Cerebellar cortex (tissue), 1 donor: ENCODE measurements at regions not wholly inside any gene's neighbourhood (a gene's known extent, or its start where the extent isn't known, plus 50 kb on each side); places are given as distances from the start of the nearest gene placed in this dataset.
A peak's percentile ranks its signal among the peaks of the same experiment; 100 is the strongest.

Source experiments
- DNase-seq: peaks from one replicate; pipeline ENCODE4 v3.0.0-alpha.2; 2015; ENCODE audit warnings: low spot score

DNA sequence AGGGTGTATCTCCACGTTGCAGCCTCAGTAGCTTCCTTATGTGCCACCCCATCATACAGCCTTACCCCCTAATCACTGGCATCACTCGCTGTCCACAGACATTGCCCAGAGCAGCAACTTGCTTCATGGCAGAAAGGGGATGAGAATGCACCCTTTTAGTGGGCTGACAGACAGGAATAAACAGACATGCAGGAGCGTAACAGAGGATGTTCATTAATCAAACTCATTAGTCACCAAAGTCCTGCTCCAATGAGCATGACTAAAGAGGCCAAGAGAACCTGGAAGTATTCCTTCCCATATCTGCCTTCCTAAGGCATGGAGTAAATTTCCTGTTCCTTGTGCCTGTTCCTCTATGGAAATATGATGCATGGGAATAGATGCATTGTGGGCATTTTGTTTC lies 197.0 kb downstream of the PHLDA1 start:
- DNase-seq = no peak

DNA sequence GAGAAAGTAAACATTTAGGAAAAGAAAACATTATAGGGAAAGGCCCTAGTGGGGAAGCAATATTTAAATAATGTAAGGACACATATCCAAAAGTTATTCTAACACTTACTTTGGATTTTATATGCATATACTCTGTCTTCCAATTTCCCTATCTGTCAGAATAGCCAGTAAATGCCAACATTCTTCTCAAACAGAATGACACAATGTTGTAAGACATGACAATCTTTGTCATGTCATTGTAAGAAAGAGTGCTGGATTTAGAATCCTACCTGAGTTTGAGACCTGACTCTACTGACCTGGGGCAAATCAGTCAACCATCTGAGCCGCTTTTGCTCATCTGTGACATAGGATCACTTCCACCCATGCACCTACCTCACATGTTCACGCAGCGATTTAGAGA lies 198.3 kb downstream of the PHLDA1 start:
- DNase-seq = no peak

- DNase-seq = no peak
These were observed 200.2 kb downstream of the PHLDA1 start for GRCh38 chr12:75831402-75831801.

DNA sequence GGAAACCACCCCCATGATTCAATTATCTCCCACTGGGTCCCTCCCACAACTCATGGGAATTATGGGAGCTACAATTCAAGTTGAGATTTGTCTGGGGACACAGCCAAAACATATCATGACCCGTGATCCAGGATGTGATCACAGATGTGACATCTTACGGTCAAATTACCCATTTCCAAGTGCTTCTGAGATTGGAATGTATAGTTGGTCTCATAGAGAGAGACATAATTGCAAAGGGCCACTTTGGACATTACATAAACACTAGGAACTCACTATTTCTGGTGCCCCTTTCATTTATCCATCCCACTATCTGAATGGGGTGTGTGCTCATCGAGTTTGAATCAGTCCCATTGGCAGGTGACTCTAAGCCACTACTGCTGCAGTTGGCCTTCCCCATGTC lies 204.5 kb downstream of the PHLDA1 start:
- DNase-seq = no peak

DNA sequence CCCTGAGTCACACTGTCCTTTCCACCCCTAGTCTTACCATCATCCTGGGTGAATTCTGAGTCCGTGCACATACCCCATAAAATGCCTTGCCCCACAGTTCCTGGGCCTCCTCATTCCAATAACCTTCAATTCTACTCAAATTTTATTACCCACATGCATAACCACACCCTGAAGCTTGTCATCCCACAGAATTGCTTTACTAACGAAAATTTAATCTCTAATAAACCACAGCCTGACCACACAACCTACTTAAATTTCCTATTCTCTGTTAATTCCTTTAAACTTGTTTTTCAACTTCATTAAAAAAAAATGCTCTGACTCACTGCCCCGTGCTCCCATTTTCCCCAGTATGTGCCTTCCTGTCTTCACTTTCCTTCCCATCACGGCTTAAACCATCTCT lies 205.9 kb downstream of the PHLDA1 start:
- DNase-seq = no peak

- no peak for DNase-seq
These were observed 208.1 kb downstream of the PHLDA1 start for GRCh38 chr12:75823475-75823874.

- DNase-seq = no peak
These were observed 209.2 kb downstream of the PHLDA1 start for GRCh38 chr12:75822416-75822815.

GRCh38 chr12:75820848-75821578 lies 210.6 kb downstream of the PHLDA1 start:
- no peak for DNase-seq

- peak; percentile 5 for DNase-seq
These were observed 211.5 kb downstream of the PHLDA1 start for GRCh38 chr12:75820071-75820470.

DNA sequence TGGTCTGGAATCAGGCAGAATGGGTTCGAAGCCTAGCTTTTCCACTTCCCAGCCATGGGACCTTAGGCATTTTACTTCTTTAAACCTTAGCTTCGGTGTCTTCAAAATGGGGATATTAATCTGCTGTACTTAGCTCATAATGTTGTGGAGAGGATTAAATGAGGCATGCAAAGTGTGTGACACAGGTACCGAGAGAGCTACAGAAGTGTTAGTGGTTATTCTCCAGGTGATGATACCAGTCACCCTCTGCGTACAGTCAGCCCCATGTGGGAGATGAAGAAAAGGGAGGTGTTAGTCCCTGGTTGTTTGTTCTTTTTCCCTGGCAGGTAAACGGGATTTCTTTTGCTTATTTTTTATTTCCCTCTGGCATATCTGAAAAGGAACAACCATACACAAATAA lies 212.1 kb downstream of the PHLDA1 start:
- no peak for DNase-seq

DNA sequence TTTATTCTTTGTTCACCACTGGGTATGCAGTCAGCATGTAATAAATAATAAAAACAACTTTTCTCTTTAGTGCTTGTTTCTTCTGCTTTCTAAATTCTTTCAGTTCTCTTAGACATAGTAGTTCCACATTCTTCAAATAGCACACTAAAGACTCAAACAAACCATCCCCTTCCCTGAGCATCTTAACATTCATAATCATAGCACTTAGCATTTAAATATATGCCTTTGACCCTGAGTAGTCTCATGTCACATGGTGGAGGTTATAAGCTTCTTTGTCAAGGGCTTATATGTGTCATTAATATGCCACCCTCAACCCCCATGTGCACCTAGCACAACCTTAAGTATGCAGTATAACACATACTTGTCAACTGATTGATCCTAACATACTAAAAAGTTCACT lies 212.7 kb downstream of the PHLDA1 start:
- DNase-seq = no peak

GRCh38 chr12:75816897-75817296 lies 214.7 kb downstream of the PHLDA1 start:
- DNase-seq = no peak

DNA sequence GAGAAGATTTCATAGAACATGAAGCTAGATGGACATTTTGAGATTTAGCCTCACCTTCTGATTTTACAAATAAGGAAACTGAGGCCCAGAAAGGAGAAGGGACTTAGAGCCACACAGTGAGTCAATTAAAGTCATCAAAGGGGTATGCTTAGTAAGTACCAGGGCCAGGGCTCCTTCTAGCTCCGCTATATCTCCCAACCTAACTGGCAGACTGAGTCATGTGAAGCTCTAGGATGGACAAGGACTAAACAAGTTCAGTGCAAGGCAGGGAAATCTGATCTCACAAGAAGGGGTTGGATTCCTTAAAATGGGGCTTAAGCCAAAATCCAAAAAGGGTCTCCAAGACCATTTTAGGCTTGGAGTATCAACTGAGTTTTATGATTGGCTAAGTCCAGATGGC lies 215.8 kb downstream of the PHLDA1 start:
- DNase-seq = no peak

DNA sequence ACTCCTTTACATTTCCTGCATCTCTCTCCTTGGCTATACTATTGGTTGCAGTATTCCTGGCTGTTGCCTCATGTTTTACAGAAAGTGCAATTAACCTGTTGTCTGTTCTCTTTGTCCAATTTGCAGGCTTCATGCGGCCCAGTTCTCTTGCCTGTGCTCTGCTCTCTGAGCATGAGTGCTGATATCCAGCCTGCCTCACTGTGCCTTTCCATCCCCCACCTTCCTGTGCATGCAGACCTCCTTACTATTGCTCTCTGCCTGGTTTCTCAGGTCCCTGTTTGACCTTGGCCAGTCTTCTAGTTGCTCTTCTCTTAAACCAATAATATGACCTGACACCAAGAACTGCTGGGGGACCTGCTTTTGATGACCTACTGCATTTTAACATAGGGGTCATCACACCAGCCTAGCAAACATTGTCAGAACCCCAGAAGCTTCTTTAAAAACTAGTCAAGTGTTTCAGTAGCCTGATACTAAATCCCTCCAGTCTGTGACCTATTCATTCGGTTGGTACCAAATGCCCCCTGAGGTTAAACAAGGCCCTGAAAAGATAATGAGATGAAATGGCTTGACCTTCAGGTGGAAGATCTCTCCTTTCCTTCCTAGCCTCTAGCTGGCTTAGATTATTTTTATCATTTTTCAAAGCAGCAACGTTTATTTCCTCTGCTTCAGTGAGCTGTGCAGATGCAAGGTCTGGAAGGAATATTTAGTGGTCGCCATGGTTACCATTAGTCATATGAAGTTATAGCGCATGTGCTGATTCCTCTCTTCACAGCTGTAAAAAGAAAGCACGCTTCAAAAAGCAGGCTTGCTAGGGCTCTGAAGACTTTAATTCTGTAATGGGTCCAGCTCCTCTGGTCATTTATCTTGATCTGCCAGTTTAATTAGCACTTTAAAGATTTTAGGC lies 216.5 kb downstream of the PHLDA1 start:
- no peak for DNase-seq

- DNase-seq = no peak
These were observed 218.5 kb downstream of the PHLDA1 start for GRCh38 chr12:75813072-75813471.

DNA sequence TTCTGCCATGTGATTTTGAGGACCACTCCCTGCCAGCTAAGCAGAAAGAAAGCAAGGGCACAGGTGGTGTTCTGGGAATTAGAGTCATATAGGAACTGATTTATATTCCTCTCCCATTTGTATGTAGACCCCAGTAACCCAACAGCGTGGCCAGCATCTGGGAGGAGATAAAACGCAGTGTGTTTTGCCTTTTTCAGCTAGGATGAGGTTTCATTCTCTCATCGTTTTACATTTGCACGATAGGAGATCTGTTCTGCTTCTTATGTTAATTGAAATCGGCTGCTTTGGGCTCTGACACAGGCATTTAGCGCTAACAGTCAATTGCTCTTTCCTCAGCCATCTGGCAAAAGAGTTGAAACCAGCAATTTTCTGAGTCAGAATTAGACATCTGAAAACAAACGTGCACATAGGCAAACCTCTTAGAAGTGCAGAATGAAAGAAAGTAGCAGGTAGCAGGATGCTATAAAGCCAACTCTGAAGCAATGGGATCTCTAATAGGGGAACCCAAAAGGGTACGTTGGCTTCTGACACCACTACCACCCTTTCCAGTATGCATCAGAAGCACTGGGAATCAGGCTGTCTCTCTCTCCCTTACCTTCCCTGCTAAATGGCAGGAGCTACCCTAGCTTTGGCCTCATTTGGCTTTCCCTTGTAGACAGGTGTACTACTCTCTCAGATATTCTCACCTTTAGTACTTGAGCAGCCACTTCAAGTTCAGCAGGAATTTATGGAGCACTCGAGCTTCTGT lies 219.1 kb downstream of the PHLDA1 start:
- DNase-seq = peak; percentile 39

- no peak for DNase-seq
These were observed 221.8 kb downstream of the PHLDA1 start for GRCh38 chr12:75809746-75810145.

GRCh38 chr12:75807494-75807893 lies 224.1 kb downstream of the PHLDA1 start:
- DNase-seq = no peak

DNA sequence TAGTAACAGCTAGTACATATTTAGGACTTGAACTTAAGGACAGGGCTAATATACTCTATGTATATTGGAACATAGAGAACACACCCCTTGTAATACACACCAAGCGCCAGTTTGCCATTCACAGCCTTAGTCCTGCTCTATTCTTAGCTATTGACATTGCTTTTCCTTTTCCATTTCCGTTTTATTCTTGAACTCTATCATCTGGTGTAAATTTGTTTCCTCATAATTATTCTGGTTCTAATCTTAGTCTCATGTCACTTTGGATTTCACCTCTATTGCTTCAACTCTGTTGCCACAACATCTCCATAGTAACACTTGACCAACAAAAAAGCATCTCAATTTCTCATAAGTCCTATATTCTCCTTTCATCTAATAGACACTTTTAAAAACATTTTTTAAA lies 225.7 kb downstream of the PHLDA1 start:
- no peak for DNase-seq

DNA sequence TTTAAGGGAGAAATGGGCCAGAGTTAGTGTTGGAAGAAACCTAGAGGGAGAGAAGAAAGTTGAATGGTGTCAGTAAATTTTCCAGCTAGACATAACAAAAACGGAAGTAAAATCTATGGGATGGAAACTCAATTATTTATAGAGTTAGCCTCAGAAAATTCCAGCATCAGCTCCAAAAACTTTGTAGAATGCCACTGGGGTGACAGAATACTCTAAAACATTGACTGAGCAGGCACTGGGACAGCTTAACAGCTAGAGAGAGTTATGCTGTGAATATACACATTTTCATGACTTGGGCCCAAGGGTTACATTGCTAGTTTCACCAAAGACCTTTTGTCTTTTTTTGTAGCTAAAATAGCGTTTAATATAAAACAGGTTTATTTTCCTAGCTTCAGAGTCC lies 226.3 kb downstream of the PHLDA1 start:
- no peak for DNase-seq

DNA sequence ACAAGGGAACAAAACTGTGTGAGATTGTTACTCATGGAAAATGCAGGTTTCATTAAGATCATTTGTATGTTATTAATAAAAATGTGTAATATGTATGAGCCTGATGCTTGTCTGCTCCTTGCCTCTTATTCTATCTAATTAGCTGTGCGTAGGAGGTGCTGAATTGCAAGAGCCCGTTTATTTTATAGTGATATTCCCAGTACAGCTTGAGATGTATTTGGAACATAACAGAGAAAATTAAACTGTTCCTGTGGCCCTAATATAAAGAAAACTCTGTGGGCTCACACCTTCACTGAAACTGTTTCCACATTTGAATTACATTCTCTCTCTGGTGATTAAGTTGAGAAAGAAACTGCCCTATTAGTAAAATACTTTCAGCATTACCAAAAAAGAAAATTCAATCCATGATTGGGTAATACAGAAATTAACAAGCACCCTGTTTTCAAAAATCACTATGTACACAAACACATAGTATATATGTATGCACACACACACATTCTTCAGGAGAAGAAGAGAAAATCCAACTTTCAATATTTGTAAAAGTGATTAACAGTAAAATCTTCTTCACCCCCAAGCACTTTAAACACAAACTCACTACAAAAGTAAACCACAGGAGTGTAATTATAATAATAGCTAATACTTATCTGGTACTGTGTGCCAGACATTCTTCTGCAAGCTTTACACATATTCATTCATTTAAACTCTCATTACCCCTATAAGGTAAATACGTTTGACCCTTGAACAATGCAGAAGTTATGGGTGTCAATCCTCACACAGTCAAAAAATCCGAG lies 233.2 kb downstream of the PHLDA1 start:
- no peak for DNase-seq

DNA sequence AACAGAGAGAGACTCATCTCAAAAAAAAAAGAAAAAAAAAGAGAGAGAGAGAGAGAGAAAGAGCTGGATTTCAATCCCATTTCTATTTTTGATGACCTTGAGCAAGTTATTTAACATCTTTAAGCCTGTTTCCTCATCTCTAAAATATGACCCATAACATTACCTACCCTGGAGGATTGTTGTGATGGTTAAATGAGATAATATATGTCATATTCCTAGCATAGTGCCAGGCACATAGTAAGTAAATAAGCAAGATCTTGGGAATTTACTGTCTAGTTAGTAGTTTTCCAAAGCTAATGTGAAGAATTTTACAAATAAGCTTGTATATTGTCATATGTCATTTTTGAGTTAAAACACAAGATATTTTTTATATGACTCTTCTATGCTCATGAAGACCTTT lies 236.5 kb downstream of the PHLDA1 start:
- no peak for DNase-seq
